ENCODE measurements at regions not wholly inside any gene's neighbourhood (a gene's known extent, or its start where the extent isn't known, plus 50 kb on each side); places are given as distances from the start of the nearest gene placed in this dataset.
A peak's percentile ranks its signal among the peaks of the same experiment; 100 is the strongest.

DNA sequence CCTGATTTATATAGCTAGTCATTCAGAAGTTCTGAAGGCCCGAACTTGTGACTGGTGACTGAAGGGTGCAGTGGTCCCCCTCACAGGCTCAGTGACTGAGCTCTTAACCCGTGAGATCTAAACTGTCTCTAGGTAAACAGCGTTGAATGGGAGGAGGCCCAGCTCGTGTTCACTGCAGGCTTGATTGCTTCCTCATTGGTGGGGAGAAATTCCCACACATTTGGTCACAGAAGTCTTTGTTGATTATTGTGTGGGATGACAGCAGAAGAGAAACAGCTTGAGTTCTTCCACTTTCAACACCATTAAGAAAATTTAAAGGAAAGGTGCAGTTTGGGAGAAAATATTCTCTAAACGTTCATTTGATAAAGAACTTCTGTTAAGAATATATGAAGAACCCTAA is 1178.0 kb downstream of the UQCRFS1 start:
- no peak for DNase-seq (ENCODE audit: low read depth)
- peaks cover 2% of the 10 kb centered on the region for H3K4me1 ChIP-seq (ENCODE audit: control insufficient read depth, insufficient read depth, low read length)
- H3K9ac ChIP-seq (ENCODE audit: low read length): no peak overlapping the region
- no peak overlapping the region for H3K4me3 ChIP-seq (ENCODE audit: low read length)
- H3K36me3 ChIP-seq (ENCODE audit: control insufficient read depth, insufficient read depth, low read length, severe bottlenecking): no peaks in the 10 kb centered on the region
- peaks cover 5% of the 10 kb centered on the region for H3K27me3 ChIP-seq (replicated peaks; ENCODE audit: control insufficient read depth, insufficient read depth, low read length)
- H3K9me3 ChIP-seq (ENCODE audit: control insufficient read depth, low read length): peaks cover 7% of the 10 kb centered on the region

- Histone ChIP-seq H3K36me3 (ENCODE audit: control insufficient read depth, insufficient read depth, low read length, severe bottlenecking) (no peaks in the 10 kb centered on the region), H3K9me3 (ENCODE audit: control insufficient read depth, low read length) (peaks cover 7% of the 10 kb centered on the region), H3K9ac (ENCODE audit: low read length) (no peak overlapping the region), H3K27me3 (replicated peaks; ENCODE audit: control insufficient read depth, insufficient read depth, low read length) (no peaks in the 10 kb centered on the region), H3K4me3 (ENCODE audit: low read length) (no peak overlapping the region), H3K4me1 (ENCODE audit: control insufficient read depth, insufficient read depth, low read length) (no peaks in the 10 kb centered on the region)
- DNase-seq (ENCODE audit: low read depth): no peak
Measured at GRCh38 chr19:28028881-28029444, 1184.0 kb downstream of the UQCRFS1 start.

DNA sequence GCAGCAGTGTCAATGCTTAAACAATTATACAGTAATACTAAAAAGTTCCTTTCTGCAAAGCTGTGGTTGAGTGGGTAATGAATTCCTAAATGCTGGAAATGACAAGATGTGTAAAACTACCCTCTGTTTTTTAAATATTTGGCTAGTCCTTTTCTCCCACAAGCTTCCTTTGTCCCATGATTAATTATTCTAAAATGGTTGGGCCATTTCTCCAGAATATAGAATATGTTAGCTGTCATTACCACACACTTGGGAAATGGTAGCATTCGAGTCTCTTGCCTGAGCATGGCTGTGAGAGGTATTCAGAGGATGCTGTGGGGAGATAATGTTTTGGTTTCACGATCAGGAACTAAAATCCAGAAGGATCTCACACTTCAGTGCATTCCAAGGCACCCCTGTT is 1185.8 kb downstream of the UQCRFS1 start:
- Histone ChIP-seq H3K4me3 (ENCODE audit: low read length) (no peak overlapping the region), H3K36me3 (ENCODE audit: control insufficient read depth, insufficient read depth, low read length, severe bottlenecking) (no peaks in the 10 kb centered on the region), H3K4me1 (ENCODE audit: control insufficient read depth, insufficient read depth, low read length) (peaks cover 4% of the 10 kb centered on the region), H3K9ac (ENCODE audit: low read length) (no peak overlapping the region), H3K27me3 (replicated peaks; ENCODE audit: control insufficient read depth, insufficient read depth, low read length) (no peaks in the 10 kb centered on the region), H3K9me3 (ENCODE audit: control insufficient read depth, low read length) (peaks cover 3% of the 10 kb centered on the region)
- no peak for DNase-seq (ENCODE audit: low read depth)

DNA sequence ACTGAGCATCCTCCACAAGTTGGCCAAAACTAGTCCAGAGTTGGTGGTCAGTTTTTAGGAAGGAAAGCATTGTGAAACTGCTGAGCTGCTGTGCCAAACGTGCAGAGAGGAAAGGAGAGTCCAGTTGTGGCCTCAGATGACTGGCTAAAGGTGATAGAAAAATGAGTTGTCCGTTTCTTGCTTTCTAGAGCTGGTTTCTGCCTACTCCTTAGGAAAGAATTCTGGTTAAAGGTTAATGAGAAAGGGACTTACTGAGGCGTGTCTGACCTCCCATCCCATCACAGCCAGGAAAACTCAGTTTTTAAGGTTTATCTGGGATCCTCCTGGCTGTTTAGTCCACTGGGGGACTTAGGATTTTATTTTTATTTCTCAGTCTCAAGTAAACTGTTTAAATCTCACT is 1186.3 kb downstream of the UQCRFS1 start:
- Histone ChIP-seq H3K4me1 (ENCODE audit: control insufficient read depth, insufficient read depth, low read length) (peaks cover 4% of the 10 kb centered on the region), H3K27me3 (replicated peaks; ENCODE audit: control insufficient read depth, insufficient read depth, low read length) (no peaks in the 10 kb centered on the region)
- no peak for DNase-seq (ENCODE audit: low read depth)

GRCh38 chr19:28024920-28025319 is 1188.0 kb downstream of the UQCRFS1 start:
- H3K36me3 ChIP-seq (ENCODE audit: control insufficient read depth, insufficient read depth, low read length, severe bottlenecking): no peaks in the 10 kb centered on the region
- peaks cover 13% of the 10 kb centered on the region for H3K27me3 ChIP-seq (replicated peaks; ENCODE audit: control insufficient read depth, insufficient read depth, low read length)
- no peaks in the 10 kb centered on the region for H3K9me3 ChIP-seq (ENCODE audit: control insufficient read depth, low read length)
- DNase-seq (ENCODE audit: low read depth): no peak
- H3K4me1 ChIP-seq (ENCODE audit: control insufficient read depth, insufficient read depth, low read length): peaks cover 14% of the 10 kb centered on the region
- no peak overlapping the region for H3K9ac ChIP-seq (ENCODE audit: low read length)
- no peak overlapping the region for H3K4me3 ChIP-seq (ENCODE audit: low read length)

More for the DNA sequence above, 1186.3 kb downstream of the UQCRFS1 start:
- Histone ChIP-seq H3K9me3 (ENCODE audit: control insufficient read depth, low read length) (peaks cover 3% of the 10 kb centered on the region), H3K9ac (ENCODE audit: low read length) (no peak overlapping the region), H3K4me3 (ENCODE audit: low read length) (no peak overlapping the region), H3K36me3 (ENCODE audit: control insufficient read depth, insufficient read depth, low read length, severe bottlenecking) (no peaks in the 10 kb centered on the region)

DNA sequence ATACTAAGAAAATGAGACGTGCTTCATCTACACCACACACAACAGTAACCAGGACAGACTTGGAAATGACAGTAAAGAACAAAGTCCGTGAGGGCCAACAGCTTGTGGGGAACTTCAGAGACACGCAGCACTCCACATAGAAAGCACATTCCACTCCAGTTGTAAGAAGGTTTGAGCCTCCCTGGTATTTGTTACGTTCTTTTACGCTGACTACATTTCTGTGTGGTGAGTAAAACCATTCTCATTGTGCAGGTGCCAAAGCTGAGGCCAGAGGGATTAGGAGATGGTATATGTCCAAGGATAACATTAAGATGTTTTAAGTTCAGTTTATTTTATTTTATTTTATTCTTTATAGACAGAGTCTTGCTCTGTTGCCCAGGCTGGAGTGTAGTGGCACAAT is 1189.9 kb downstream of the UQCRFS1 start:
- Histone ChIP-seq H3K36me3 (ENCODE audit: control insufficient read depth, insufficient read depth, low read length, severe bottlenecking) (no peaks in the 10 kb centered on the region), H3K9me3 (ENCODE audit: control insufficient read depth, low read length) (no peaks in the 10 kb centered on the region), H3K4me1 (ENCODE audit: control insufficient read depth, insufficient read depth, low read length) (peaks cover 14% of the 10 kb centered on the region), H3K27me3 (replicated peaks; ENCODE audit: control insufficient read depth, insufficient read depth, low read length) (peaks cover 31% of the 10 kb centered on the region), H3K9ac (ENCODE audit: low read length) (no peak overlapping the region), H3K4me3 (ENCODE audit: low read length) (no peak overlapping the region)
- DNase-seq (ENCODE audit: low read depth): peak; percentile 1

DNA sequence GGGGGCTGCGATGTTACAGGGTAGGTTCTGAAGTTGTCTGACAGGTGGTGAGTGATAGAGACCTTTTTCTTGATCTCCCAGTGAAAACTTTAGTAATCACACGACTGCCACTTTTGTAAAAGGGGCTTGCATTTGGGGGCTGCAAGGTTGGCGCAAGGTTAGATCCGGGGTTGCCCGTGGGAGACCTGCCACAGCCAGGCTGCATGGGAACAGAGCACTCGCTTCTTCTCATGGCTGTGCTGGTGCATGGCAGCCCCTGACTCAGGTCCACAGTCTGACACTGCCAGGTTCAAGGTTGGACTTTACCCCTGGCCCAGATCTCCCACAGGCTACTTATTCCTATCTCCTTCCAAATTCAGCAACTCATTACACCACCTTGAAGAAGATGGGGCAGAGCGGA is 1190.4 kb downstream of the UQCRFS1 start:
- Histone ChIP-seq H3K4me1 (ENCODE audit: control insufficient read depth, insufficient read depth, low read length) (peaks cover 14% of the 10 kb centered on the region), H3K9me3 (ENCODE audit: control insufficient read depth, low read length) (no peaks in the 10 kb centered on the region), H3K4me3 (ENCODE audit: low read length) (no peak overlapping the region), H3K27me3 (replicated peaks; ENCODE audit: control insufficient read depth, insufficient read depth, low read length) (peaks cover 34% of the 10 kb centered on the region), H3K36me3 (ENCODE audit: control insufficient read depth, insufficient read depth, low read length, severe bottlenecking) (no peaks in the 10 kb centered on the region), H3K9ac (ENCODE audit: low read length) (no peak overlapping the region)
- no peak for DNase-seq (ENCODE audit: low read depth)

DNA sequence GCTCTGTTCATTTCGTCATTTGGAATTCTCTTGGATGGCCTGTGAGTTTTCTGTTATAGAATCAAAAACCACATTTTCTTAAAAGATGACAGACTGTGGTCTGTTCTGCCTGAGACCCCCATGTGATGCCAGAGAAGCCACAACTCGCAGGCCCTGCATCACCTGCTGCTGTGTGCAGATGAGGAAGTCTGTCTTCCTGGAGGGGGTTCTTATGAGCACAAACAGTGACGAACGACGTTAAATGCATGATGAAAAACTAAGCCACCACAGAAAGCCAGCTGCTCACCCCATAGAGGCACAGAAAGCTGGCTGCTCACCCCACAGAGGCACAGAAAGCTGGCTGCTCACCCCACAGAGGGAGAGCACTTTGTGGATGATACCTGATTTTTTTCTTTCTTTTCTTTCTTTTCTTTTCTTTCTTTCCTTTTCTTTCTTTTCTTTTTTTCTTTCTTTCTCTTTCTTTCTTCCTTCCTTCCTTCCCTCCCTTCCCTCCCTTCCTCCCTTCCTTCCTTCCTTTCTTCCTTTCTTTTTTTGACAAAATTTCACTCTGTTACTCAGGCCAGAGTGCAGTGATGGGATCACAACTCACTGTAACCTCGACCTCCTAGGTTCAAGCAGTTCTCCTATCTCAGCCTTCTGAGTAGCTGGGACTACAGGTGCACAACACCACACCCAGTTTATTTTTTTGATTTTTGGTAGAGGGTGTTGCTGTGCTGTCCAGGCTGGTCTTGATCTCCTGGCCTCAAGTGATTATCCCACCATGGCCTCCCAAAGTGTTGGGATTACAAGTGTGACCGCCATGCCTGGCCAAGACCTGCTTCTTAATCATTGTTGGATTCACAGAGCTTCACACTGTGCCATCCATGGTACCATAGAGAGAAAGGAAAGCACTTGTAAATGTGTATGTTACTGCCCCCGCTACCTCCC is 1191.4 kb downstream of the UQCRFS1 start:
- Histone ChIP-seq H3K27me3 (replicated peaks; ENCODE audit: control insufficient read depth, insufficient read depth, low read length) (peaks cover 37% of the 10 kb centered on the region), H3K4me3 (ENCODE audit: low read length) (no peak overlapping the region), H3K4me1 (ENCODE audit: control insufficient read depth, insufficient read depth, low read length) (peaks cover 14% of the 10 kb centered on the region), H3K36me3 (ENCODE audit: control insufficient read depth, insufficient read depth, low read length, severe bottlenecking) (no peaks in the 10 kb centered on the region), H3K9ac (ENCODE audit: low read length) (no peak overlapping the region), H3K9me3 (ENCODE audit: control insufficient read depth, low read length) (no peaks in the 10 kb centered on the region)
- DNase-seq (ENCODE audit: low read depth): no peak

GRCh38 chr19:28020619-28021258 is 1192.2 kb downstream of the UQCRFS1 start:
- H3K9ac ChIP-seq (ENCODE audit: low read length): no peak overlapping the region
- H3K9me3 ChIP-seq (ENCODE audit: control insufficient read depth, low read length): no peaks in the 10 kb centered on the region
- H3K4me3 ChIP-seq (ENCODE audit: low read length): no peak overlapping the region
- peaks cover 14% of the 10 kb centered on the region for H3K4me1 ChIP-seq (ENCODE audit: control insufficient read depth, insufficient read depth, low read length)
- H3K27me3 ChIP-seq (replicated peaks; ENCODE audit: control insufficient read depth, insufficient read depth, low read length): peaks cover 37% of the 10 kb centered on the region
- no peak for DNase-seq (ENCODE audit: low read depth)
- no peaks in the 10 kb centered on the region for H3K36me3 ChIP-seq (ENCODE audit: control insufficient read depth, insufficient read depth, low read length, severe bottlenecking)

- Histone ChIP-seq H3K9me3 (ENCODE audit: control insufficient read depth, low read length) (no peaks in the 10 kb centered on the region), H3K4me1 (ENCODE audit: control insufficient read depth, insufficient read depth, low read length) (peaks cover 14% of the 10 kb centered on the region), H3K9ac (ENCODE audit: low read length) (no peak overlapping the region), H3K36me3 (ENCODE audit: control insufficient read depth, insufficient read depth, low read length, severe bottlenecking) (no peaks in the 10 kb centered on the region), H3K27me3 (replicated peaks; ENCODE audit: control insufficient read depth, insufficient read depth, low read length) (peaks cover 42% of the 10 kb centered on the region), H3K4me3 (ENCODE audit: low read length) (no peak overlapping the region)
- DNase-seq (ENCODE audit: low read depth): no peak
Measured at GRCh38 chr19:28019901-28020300, 1193.0 kb downstream of the UQCRFS1 start.

DNA sequence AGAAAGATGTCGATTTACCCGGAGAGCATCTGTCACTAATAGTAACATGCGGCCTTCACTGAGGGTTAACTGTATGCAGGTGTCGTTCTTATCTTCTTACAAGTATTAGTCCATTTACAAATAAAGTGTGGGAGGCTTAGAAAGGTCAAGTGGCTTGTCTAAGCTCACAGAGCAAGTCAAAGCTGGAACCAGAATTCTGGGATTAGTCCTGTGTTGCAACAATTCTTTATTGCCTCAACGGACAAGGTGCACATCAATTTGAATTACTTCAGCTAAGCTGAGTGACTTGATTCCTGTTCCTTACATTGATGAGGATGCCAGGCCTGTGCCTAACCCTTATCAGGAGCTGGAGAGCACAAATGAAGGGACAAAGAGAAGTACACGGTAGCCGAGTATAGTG is 1193.6 kb downstream of the UQCRFS1 start:
- DNase-seq (ENCODE audit: low read depth): no peak
- Histone ChIP-seq H3K9me3 (ENCODE audit: control insufficient read depth, low read length) (no peaks in the 10 kb centered on the region), H3K27me3 (replicated peaks; ENCODE audit: control insufficient read depth, insufficient read depth, low read length) (peaks cover 46% of the 10 kb centered on the region), H3K4me1 (ENCODE audit: control insufficient read depth, insufficient read depth, low read length) (peaks cover 14% of the 10 kb centered on the region), H3K36me3 (ENCODE audit: control insufficient read depth, insufficient read depth, low read length, severe bottlenecking) (no peaks in the 10 kb centered on the region), H3K9ac (ENCODE audit: low read length) (no peak overlapping the region), H3K4me3 (ENCODE audit: low read length) (no peak overlapping the region)

Data from adipocyte (in vitro differentiated cells).